HepG2 (cell line): ENCODE measurements at regions not wholly inside any gene's neighbourhood (a gene's known extent, or its start where the extent isn't known, plus 50 kb on each side); places are given as distances from the start of the nearest gene placed in this dataset.

ENCODE experiments used
- CTCF ChIP-seq: sonication (generic); formaldehyde crosslinking; IDR thresholded peaks from 2 replicates; pipeline ENCODE4 v1.5.0; 2020; ENCODE audit warnings: mild to moderate bottlenecking, missing genetic modification reagents, moderate library complexity
- GATA4 ChIP-seq: sonication (generic); IDR thresholded peaks from 2 replicates; pipeline ENCODE4 v1.6.1; 2016; ENCODE audit warnings: antibody characterized with exemption, low read depth, borderline replicate concordance
- HOXD1 ChIP-seq: sonication (generic); formaldehyde crosslinking; IDR thresholded peaks from 2 replicates; pipeline ENCODE4 v1.5.0; 2020; ENCODE audit warnings: missing genetic modification reagents
- MBNL3 ChIP-seq: fragments of 250-450 bp; sonication (Bioruptor Pico); conservative IDR thresholded peaks from 2 replicates; pipeline ENCODE4 v1.8.0; 2022; ENCODE audit warnings: mild to moderate bottlenecking, inconsistent platforms
- PHF8 ChIP-seq: sonication (generic); formaldehyde crosslinking; IDR thresholded peaks from 2 replicates; pipeline ENCODE4 v1.5.0; 2020; ENCODE audit warnings: missing genetic modification reagents
- TBL1XR1 ChIP-seq: fragments of 150-350 bp; IDR thresholded peaks from 2 replicates; pipeline ENCODE4 v1.6.1; 2014; ENCODE audit warnings: borderline replicate concordance, low read length; ENCODE audit not compliant: partially characterized antibody
- UBTF ChIP-seq: sonication (generic); formaldehyde crosslinking; IDR thresholded peaks from 2 replicates; pipeline ENCODE4 v1.4.0; 2020; ENCODE audit warnings: mild to moderate bottlenecking, missing genetic modification reagents
- ZBTB1 ChIP-seq: sonication (generic); formaldehyde crosslinking; IDR thresholded peaks from 2 replicates; pipeline ENCODE4 v1.4.0; 2020; ENCODE audit warnings: missing genetic modification reagents, borderline replicate concordance
- ZFX ChIP-seq: sonication (generic); formaldehyde crosslinking; IDR thresholded peaks from 2 replicates; pipeline ENCODE4 v1.4.0; 2020; ENCODE audit warnings: mild to moderate bottlenecking, low read depth, missing genetic modification reagents, moderate library complexity
- ZNF24 ChIP-seq: fragments of 450-650 bp; IDR thresholded peaks from 2 replicates; pipeline ENCODE4 v1.6.1; 2017; ENCODE audit warnings: antibody characterized with exemption, mild to moderate bottlenecking

- no peak for TF ChIP-seq PHF8
- no peak for TF ChIP-seq CTCF (CRISPR knock-in tag)
- no peak for TF ChIP-seq ZFX (CRISPR knock-in tag)
- TF ChIP-seq ZBTB1 (CRISPR knock-in tag): no peak
- TF ChIP-seq MBNL3 (CRISPR knock-in tag): no peak
- TF ChIP-seq HOXD1: no peak
- no peak for TF ChIP-seq ZNF24
- no peak for TF ChIP-seq TBL1XR1
- TF ChIP-seq GATA4: no peak
- TF ChIP-seq UBTF (CRISPR knock-in tag): no peak
Observed at GRCh38 chr2:111659361-111660333, 224.3 kb downstream of the ANAPC1 start.
